Lung (tissue), 11 donors: ENCODE measurements at regions not wholly inside any gene's neighbourhood (a gene's known extent, or its start where the extent isn't known, plus 50 kb on each side); places are given as distances from the start of the nearest gene placed in this dataset.

Experiments
- ATAC-seq: fragments of 200-7000 bp; cut with Tn5 transposase; one replicate; pipeline ENCODE4 v1.9.1; 2020; ENCODE audit warnings: moderate number of reproducible peaks; ENCODE audit not compliant: insufficient read depth, low FRiP score
- DNase-seq, 3 donors: peaks; one replicate each; pipeline ENCODE4 v3.0.0-alpha.2; 2013 to 2017
- H3K27ac ChIP-seq, 2 donors: one replicate each; pipeline ENCODE4 v1.5.1; 2013; ENCODE audit warnings: mild to moderate bottlenecking in 2 of 2, moderate library complexity in 2 of 2, control low read depth in 1 of 2, inconsistent platforms in 1 of 2, low read depth in 1 of 2, low read length in 1 of 2
- H3K27me3 ChIP-seq, 3 donors: one replicate each; pipeline ENCODE4 v1.5.1; 2013; ENCODE audit warnings: low read length in 2 of 3; ENCODE audit not compliant: control insufficient read depth in 3 of 3, insufficient read depth in 3 of 3
- H3K36me3 ChIP-seq, 4 donors: one replicate each; pipeline ENCODE4 v1.5.1; 2013; ENCODE audit warnings: low read length in 4 of 4, mild to moderate bottlenecking in 1 of 4, moderate library complexity in 1 of 4; ENCODE audit not compliant: control insufficient read depth in 4 of 4, insufficient read depth in 4 of 4
- H3K4me1 ChIP-seq, 5 donors: one replicate each; pipeline ENCODE4 v1.5.1; 2013; ENCODE audit warnings: low read length in 5 of 5, mild to moderate bottlenecking in 2 of 5, moderate library complexity in 1 of 5; ENCODE audit not compliant: control insufficient read depth in 5 of 5, insufficient read depth in 5 of 5
- H3K4me3 ChIP-seq: one replicate; pipeline ENCODE4 v1.5.1; 2013; ENCODE audit warnings: mild to moderate bottlenecking, control low read depth, moderate library complexity
- H3K9ac ChIP-seq, 2 donors: one replicate each; pipeline ENCODE4 v1.5.1; 2013; ENCODE audit warnings: low read length in 2 of 2, control low read depth in 1 of 2; ENCODE audit not compliant: insufficient read depth in 1 of 2
- H3K9me3 ChIP-seq, 4 donors: one replicate each; pipeline ENCODE4 v1.5.1; 2013; ENCODE audit warnings: low read length in 3 of 4, mild to moderate bottlenecking in 1 of 4, moderate library complexity in 1 of 4; ENCODE audit not compliant: control insufficient read depth in 4 of 4, insufficient read depth in 3 of 4
- WGBS, 2 donors: extraction: QIAGEN DNeasy Blood & Tissue Kit; methylation state at CpG; one replicate each; pipeline ENCODE4 v1.1.7; 2013; 5-methylcytosine and 5-hydroxymethylcytosine counted together
- TF ChIP-seq, protein P1 (sequence below): IDR thresholded peaks from 2 replicates; pipeline ENCODE4 v1.5.1; 2012; ENCODE audit warnings: mild to moderate bottlenecking; ENCODE audit errors: control extremely low read depth, extremely low read depth
- donor health status: control.
- donor health status: control.
- donor health status: Bipolar disorder and iron deficiency.
- donor health status: healthy.
- donor health status: DM: yes; HTN: yes; CAD: no.

DNA sequence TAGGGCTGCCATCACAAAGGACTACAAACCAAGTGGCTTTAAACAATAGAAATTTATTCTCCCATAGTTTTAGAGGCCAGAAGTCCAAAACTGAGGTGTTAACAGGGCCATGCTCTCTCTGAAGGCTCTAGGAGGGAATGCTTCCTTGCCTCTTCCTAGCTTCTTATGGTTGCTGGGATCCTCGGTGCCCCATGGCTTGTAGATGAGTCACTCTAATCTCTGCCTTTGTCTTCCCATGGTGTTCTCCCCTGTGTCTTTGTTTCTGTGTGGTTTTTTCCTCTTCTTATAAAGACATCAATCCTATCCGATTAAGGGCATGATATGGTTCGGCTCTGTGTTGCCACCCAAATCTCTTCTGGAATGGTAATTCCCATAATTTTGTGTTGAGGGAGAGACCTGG, 178.8 kb upstream of the NREP start:
- Histone ChIP-seq H3K4me1 (peaks cover 0 to 15% (median 5%) of the 10 kb centered on the region in 5 donors), H3K36me3 (no peaks in the 10 kb centered on the region), H3K27ac (no peak overlapping the region), H3K9me3 (no peaks in the 10 kb centered on the region), H3K27me3 (no peaks in the 10 kb centered on the region), H3K9ac (no peak overlapping the region), H3K4me3 (no peak overlapping the region)
- no peak for ATAC-seq
- TF ChIP-seq, protein P1, sequence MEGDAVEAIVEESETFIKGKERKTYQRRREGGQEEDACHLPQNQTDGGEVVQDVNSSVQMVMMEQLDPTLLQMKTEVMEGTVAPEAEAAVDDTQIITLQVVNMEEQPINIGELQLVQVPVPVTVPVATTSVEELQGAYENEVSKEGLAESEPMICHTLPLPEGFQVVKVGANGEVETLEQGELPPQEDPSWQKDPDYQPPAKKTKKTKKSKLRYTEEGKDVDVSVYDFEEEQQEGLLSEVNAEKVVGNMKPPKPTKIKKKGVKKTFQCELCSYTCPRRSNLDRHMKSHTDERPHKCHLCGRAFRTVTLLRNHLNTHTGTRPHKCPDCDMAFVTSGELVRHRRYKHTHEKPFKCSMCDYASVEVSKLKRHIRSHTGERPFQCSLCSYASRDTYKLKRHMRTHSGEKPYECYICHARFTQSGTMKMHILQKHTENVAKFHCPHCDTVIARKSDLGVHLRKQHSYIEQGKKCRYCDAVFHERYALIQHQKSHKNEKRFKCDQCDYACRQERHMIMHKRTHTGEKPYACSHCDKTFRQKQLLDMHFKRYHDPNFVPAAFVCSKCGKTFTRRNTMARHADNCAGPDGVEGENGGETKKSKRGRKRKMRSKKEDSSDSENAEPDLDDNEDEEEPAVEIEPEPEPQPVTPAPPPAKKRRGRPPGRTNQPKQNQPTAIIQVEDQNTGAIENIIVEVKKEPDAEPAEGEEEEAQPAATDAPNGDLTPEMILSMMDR, result no peak
- DNase-seq, result no peak
- WGBS, 2 donors, result 95% methylated on average over 3 of the region's 3 CpGs

DNA sequence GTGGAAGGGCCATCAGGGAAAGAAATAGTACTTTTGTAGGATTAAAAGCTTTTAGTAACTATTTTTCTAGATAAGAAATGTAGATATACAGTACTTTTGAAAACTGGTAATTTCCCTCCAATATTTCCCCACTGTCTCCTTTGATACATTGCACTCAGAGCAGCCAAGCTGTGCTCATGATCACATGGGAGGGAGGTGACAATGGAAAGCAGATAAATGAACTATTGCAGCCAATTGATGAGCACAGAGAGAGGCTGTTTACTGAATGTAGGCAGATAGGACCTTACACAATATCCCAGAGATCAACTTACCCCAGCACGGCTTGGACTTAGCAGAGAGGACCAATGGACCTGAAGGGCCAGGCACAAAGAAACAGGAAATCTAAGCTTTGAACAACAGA, 178.0 kb upstream of the NREP start:
- peaks cover 0 to 17% (median 5%) of the 10 kb centered on the region in 5 donors for H3K4me1 ChIP-seq
- no peak overlapping the region for H3K4me3 ChIP-seq
- TF ChIP-seq, protein P1, result no peak
- H3K27me3 ChIP-seq, result no peaks in the 10 kb centered on the region
- no peak for ATAC-seq
- no peak overlapping the region for H3K27ac ChIP-seq
- DNase-seq, result no peak
- H3K9ac ChIP-seq, result no peak overlapping the region
- no peaks in the 10 kb centered on the region for H3K9me3 ChIP-seq
- no peaks in the 10 kb centered on the region for H3K36me3 ChIP-seq
- 94 to 100% methylated on average over 1 of the region's 1 CpG for WGBS, 2 donors

DNA sequence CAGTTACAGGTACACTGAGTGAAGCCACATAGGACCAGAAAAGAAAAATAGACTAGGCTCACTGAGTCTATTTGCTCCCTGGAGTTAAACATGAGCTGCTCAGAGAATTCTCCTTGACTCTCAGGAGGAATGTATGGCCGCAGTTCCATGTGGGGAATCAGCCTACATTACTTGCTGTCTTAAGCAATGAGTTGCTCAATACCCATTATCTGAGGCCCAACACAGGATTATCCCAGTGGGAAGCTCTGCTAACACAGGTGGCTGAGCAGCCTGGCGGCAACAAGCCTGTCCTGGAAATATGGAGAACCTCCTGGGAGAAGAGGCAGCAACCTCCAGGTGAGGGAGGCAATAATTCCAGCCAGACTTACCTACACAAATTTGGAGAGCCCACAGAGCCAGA, 177.5 kb upstream of the NREP start:
- ATAC-seq, result no peak
- no peak overlapping the region for H3K9ac ChIP-seq
- DNase-seq, result no peak
- peaks cover 0 to 22% (median 5%) of the 10 kb centered on the region in 5 donors for H3K4me1 ChIP-seq
- H3K4me3 ChIP-seq, result no peak overlapping the region
- H3K36me3 ChIP-seq, result no peaks in the 10 kb centered on the region
- no peaks in the 10 kb centered on the region for H3K27me3 ChIP-seq
- TF ChIP-seq, protein P1, result no peak
- no peak overlapping the region for H3K27ac ChIP-seq
- no peaks in the 10 kb centered on the region for H3K9me3 ChIP-seq
- WGBS, 2 donors, result 69 to 93% methylated on average over 2 of the region's 2 CpGs

DNA sequence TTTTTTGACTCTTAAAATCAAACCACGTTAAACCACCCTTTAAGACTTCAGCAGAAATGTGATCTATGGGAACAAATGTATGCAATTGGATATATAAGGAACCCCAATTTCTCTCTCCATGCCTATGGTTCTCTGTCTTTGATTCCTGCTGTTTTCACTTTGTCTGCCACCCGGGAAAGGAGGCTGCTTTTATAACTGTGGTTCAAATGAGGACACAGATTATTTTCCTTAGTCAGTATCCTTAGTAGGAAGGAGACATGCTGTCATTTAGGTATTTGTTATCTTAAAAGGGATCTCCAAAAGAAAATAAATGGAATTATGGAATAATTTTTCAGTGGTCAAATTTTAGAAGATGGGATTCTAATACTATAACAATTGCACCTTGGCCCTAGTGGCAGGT, 176.1 kb upstream of the NREP start:
- Histone ChIP-seq H3K4me3 (no peak overlapping the region), H3K9ac (no peak overlapping the region), H3K27ac (no peak overlapping the region), H3K9me3 (no peaks in the 10 kb centered on the region), H3K27me3 (no peaks in the 10 kb centered on the region), H3K36me3 (no peaks in the 10 kb centered on the region), H3K4me1 (peaks cover 0 to 26% (median 5%) of the 10 kb centered on the region in 5 donors)
- 61 to 70% methylated on average over 2 of the region's 2 CpGs for WGBS, 2 donors
- ATAC-seq (no peak), DNase-seq (no peak)
- TF ChIP-seq, protein P1, result no peak
